WTC11 (cell line): ENCODE measurements at regions not wholly inside any gene's neighbourhood (a gene's known extent, or its start where the extent isn't known, plus 50 kb on each side); places are given as distances from the start of the nearest gene placed in this dataset.

Experiments
- ATAC-seq: fragments of 200-7000 bp; cut with Tn5 transposase; 2 replicates; pipeline ENCODE4 v1.10.0; 2021; ENCODE audit warnings: mild to moderate bottlenecking, moderate library complexity
- CTCF ChIA-PET: fragments of 300-600 bp; sonication (Branson Sonifier 250); formaldehyde crosslinking; loops from one replicate; lab custom pipeline; 2021; ENCODE audit warnings: antibody characterized with exemption; lab: Charles Lee
- POLR2A ChIA-PET: fragments of 350-600 bp; sonication (Branson Sonifier 250); formaldehyde crosslinking; loops from one replicate; lab custom pipeline; 2021; ENCODE audit warnings: antibody characterized with exemption; lab: Charles Lee
- DNase-seq: peaks from one replicate; pipeline ENCODE4 v3.0.0; 2021; ENCODE audit warnings: low spot score
- H3K27ac Mint-ChIP-seq: 2 replicates; pipeline ENCODE4 v1.8.0; 2021; ENCODE audit warnings: mixed read lengths
- H3K27me3 Mint-ChIP-seq: 2 replicates; pipeline ENCODE4 v1.8.0; 2021; ENCODE audit warnings: low read depth, mild to moderate bottlenecking, moderate library complexity, mixed read lengths
- H3K36me3 Mint-ChIP-seq: 2 replicates; pipeline ENCODE4 v1.8.0; 2021; ENCODE audit warnings: mixed read lengths
- H3K4me1 Mint-ChIP-seq: 2 replicates; pipeline ENCODE4 v1.8.0; 2022; ENCODE audit warnings: mixed read lengths
- H3K4me3 Mint-ChIP-seq: 2 replicates; pipeline ENCODE4 v1.8.0; 2021; ENCODE audit warnings: mild to moderate bottlenecking, moderate library complexity, mixed read lengths
- H3K9me3 Mint-ChIP-seq: 2 replicates; pipeline ENCODE4 v1.8.0; 2021; ENCODE audit warnings: mixed read lengths
- AR ChIP-seq: fragments of 250-450 bp; sonication (Bioruptor Pico); IDR thresholded peaks from 2 replicates; pipeline ENCODE4 v1.9.0; 2021; ENCODE audit warnings: mild to moderate bottlenecking
- ATF6 ChIP-seq: sonication (generic); formaldehyde crosslinking; IDR thresholded peaks from 2 replicates; pipeline ENCODE4 v1.8.1; 2023; ENCODE audit warnings: mild to moderate bottlenecking, missing genetic modification reagents
- CDX4 ChIP-seq: fragments of 250-450 bp; sonication (Bioruptor Pico); IDR thresholded peaks from 2 replicates; pipeline ENCODE4 v1.9.0; 2021; ENCODE audit warnings: moderate library complexity, mild to moderate bottlenecking, inconsistent platforms, borderline replicate concordance
- E2F1 ChIP-seq: sonication (generic); formaldehyde crosslinking; IDR thresholded peaks from 2 replicates; pipeline ENCODE4 v1.8.0; 2022; ENCODE audit warnings: mild to moderate bottlenecking, missing genetic modification reagents
- GABPB1 ChIP-seq: sonication (generic); formaldehyde crosslinking; IDR thresholded peaks from 2 replicates; pipeline ENCODE4 v1.8.1; 2023; ENCODE audit warnings: mild to moderate bottlenecking, missing genetic modification reagents
- JUN ChIP-seq: sonication (generic); formaldehyde crosslinking; IDR thresholded peaks from 2 replicates; pipeline ENCODE4 v1.8.0; 2023; ENCODE audit warnings: mild to moderate bottlenecking, missing genetic modification reagents
- MXD4 ChIP-seq: fragments of 250-450 bp; sonication (Bioruptor Pico); IDR thresholded peaks from 2 replicates; pipeline ENCODE4 v1.8.0; 2021; ENCODE audit warnings: mild to moderate bottlenecking, moderate library complexity, borderline replicate concordance
- MYBL2 ChIP-seq: sonication (generic); formaldehyde crosslinking; IDR thresholded peaks from 2 replicates; pipeline ENCODE4 v1.8.1; 2023; ENCODE audit warnings: mild to moderate bottlenecking, moderate library complexity, missing genetic modification reagents
- OVOL2 ChIP-seq: fragments of 250-450 bp; sonication (Bioruptor Pico); IDR thresholded peaks from 2 replicates; pipeline ENCODE4 v1.9.0; 2021; ENCODE audit warnings: mild to moderate bottlenecking, borderline replicate concordance
- PRDM15 ChIP-seq: sonication (generic); formaldehyde crosslinking; IDR thresholded peaks from 2 replicates; pipeline ENCODE4 v1.8.0; 2022; ENCODE audit warnings: missing genetic modification reagents
- TCF7 ChIP-seq: sonication (generic); formaldehyde crosslinking; IDR thresholded peaks from 2 replicates; pipeline ENCODE4 v1.8.0; 2022; ENCODE audit warnings: mild to moderate bottlenecking, low read depth, missing genetic modification reagents, moderate library complexity
- TEAD1 ChIP-seq: sonication (generic); formaldehyde crosslinking; IDR thresholded peaks from 2 replicates; pipeline ENCODE4 v1.8.0; 2022; ENCODE audit warnings: mild to moderate bottlenecking, missing genetic modification reagents
- ZBTB21 ChIP-seq: sonication (generic); formaldehyde crosslinking; IDR thresholded peaks from 2 replicates; pipeline ENCODE4 v1.8.1; 2023; ENCODE audit warnings: mild to moderate bottlenecking, missing genetic modification reagents, borderline replicate concordance
- ZBTB43 ChIP-seq: sonication (generic); formaldehyde crosslinking; IDR thresholded peaks from 2 replicates; pipeline ENCODE4 v1.8.1; 2023; ENCODE audit warnings: mild to moderate bottlenecking, missing genetic modification reagents
- ZNF281 ChIP-seq: sonication (generic); formaldehyde crosslinking; IDR thresholded peaks from 2 replicates; pipeline ENCODE4 v1.8.0; 2023; ENCODE audit warnings: mild to moderate bottlenecking, missing genetic modification reagents
- ZNF512 ChIP-seq: sonication (generic); formaldehyde crosslinking; IDR thresholded peaks from 2 replicates; pipeline ENCODE4 v1.8.1; 2022; ENCODE audit warnings: missing genetic modification reagents, borderline replicate concordance

- TF ChIP-seq PRDM15 (CRISPR knock-in tag) (no peak), TCF7 (no peak), ZBTB43 (no peak), GABPB1 (CRISPR knock-in tag) (no peak), MXD4 (CRISPR knock-in tag) (no peak), ZNF281 (CRISPR knock-in tag) (no peak), AR (CRISPR knock-in tag) (no peak)
Observed at GRCh38 chr10:29722777-29723176, 88.0 kb upstream of the SVIL start (continued).

GRCh38 chr10:29720149-29720548 is 85.4 kb upstream of the SVIL start:
- peaks cover 52% of the 10 kb centered on the region for H3K9me3 Mint-ChIP-seq
- ChIA-PET CTCF (no interaction called here), POLR2A (no interaction called here)
- H3K4me1 Mint-ChIP-seq: peaks cover 2% of the 10 kb centered on the region
- ATAC-seq (no peak), DNase-seq (no peak)
- no peak overlapping the region for H3K27ac Mint-ChIP-seq
- no peak overlapping the region for H3K4me3 Mint-ChIP-seq
- no peaks in the 10 kb centered on the region for H3K27me3 Mint-ChIP-seq
- H3K36me3 Mint-ChIP-seq: peaks cover 65% of the 10 kb centered on the region
- no peak for TF ChIP-seq JUN
- TF ChIP-seq CDX4 (CRISPR knock-in tag): no peak
- TF ChIP-seq ATF6 (CRISPR knock-in tag): no peak
- TF ChIP-seq ZBTB21 (CRISPR knock-in tag): no peak
- no peak for TF ChIP-seq ZNF512
- TF ChIP-seq AR (CRISPR knock-in tag): no peak
- TF ChIP-seq OVOL2 (CRISPR knock-in tag): no peak
- TF ChIP-seq TEAD1: no peak
- TF ChIP-seq MYBL2: no peak
- no peak for TF ChIP-seq E2F1
- no peak for TF ChIP-seq TCF7
